AG09309 (cell line): ENCODE measurements at regions not wholly inside any gene's neighbourhood (a gene's known extent, or its start where the extent isn't known, plus 50 kb on each side); places are given as distances from the start of the nearest gene placed in this dataset.
"Not testable (repeated sequence)": the region's sequence is repeated elsewhere in the genome, so short reads cannot be mapped to it uniquely, and the experiment has no call there.

Experiments used
- DNase-seq: peaks from one replicate; pipeline ENCODE4 v3.0.0-alpha.2; 2010; ENCODE audit warnings: low read depth
- H3K4me3 ChIP-seq: 2 replicates; pipeline ENCODE4 v1.5.1; 2011; ENCODE audit warnings: mild to moderate bottlenecking, low read depth, low read length, moderate library complexity; ENCODE audit not compliant: control insufficient read depth
- TF ChIP-seq, protein P1 (sequence below): IDR thresholded peaks from 2 replicates; pipeline ENCODE4 v1.5.1; 2011; ENCODE audit warnings: mild to moderate bottlenecking, low read depth, low read length, inconsistent platforms; ENCODE audit not compliant: insufficient read depth, control insufficient read depth; ENCODE audit errors: missing control alignments

DNA sequence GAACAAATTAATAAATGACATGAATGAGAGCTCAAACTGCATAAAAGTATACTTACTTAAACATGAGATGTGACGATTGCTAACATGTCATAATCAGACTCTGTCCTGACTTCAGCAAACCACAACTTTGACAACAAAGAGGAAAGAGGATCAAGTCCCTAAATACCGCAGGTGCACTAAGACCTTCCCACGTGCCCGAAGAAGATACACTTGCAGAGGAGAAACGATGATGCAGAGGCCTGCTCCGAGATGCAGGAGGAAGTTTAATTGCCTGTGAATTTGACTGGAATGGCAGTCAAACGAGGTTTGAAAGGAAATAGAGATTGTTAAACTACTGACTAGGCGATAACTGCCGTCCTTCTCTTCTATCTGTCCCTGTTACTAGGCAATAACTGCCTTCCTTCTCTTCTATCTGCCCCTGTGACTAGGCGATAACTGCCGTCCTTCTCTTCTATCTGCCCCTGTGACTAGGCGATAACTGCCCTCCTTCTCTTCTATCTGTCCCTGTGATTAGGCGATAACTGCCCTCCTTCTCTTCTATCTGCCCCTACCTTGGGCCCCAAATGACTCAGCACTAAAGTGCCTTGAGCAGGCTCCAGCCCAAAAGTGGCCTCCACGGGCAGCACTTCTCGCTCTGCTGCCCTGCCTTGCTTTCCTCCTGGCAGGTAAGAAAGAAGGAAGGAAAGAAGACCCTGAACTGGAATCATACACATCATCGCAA lies 2226.0 kb upstream of the DEFB115 start:
- not testable (repeated sequence) for H3K4me3 ChIP-seq, DNase-seq

DNA sequence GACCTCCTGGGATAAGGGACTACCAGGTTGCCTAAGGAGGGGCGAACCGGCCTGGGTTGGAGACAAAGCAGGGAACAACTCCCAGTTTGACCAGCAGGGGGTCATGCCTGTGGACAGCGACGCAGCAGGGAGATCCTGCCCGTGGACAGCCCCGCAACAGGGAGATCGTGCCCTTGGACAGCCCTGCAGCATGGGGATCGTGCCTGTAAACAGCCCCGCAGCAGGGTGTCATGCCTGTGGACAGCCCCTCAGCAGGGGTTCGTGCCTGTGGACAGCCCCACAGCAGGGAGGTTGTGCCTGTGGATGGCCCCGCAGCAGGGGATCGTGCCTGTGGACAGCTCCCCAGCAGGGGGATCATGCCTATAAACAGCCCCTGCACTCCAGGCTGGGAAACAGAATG lies 2213.2 kb upstream of the DEFB115 start:
- DNase-seq, H3K4me3 ChIP-seq: not testable (repeated sequence)

DNA sequence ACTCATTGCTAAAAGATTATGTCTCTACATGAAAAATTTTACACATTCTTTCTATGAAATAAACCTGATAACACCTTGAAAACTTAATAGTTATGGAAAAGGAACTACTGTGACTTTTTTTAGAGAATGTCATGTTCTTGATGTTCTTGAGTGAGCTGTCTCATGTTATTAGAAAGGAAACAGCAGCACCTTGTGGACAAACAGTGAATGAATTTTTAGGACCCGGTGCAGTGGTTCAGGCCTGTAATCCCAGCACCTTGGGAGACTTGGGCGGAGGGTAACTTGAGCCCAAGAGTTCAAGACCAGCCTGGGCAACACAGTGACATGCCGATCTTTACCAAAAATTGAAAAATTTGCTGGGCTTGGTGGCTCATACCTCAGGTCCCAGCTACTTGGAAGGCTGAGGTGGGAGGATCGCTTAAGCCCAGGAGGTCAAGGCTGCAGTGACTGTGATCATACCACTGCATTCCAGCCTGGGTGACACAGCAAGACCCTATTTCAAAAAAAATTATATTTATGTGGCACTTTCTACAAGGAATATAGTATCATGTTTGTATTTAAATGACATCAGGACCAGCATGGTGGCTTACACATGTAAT lies 2207.4 kb upstream of the DEFB115 start:
- not testable (repeated sequence) for H3K4me3 ChIP-seq, DNase-seq

DNA sequence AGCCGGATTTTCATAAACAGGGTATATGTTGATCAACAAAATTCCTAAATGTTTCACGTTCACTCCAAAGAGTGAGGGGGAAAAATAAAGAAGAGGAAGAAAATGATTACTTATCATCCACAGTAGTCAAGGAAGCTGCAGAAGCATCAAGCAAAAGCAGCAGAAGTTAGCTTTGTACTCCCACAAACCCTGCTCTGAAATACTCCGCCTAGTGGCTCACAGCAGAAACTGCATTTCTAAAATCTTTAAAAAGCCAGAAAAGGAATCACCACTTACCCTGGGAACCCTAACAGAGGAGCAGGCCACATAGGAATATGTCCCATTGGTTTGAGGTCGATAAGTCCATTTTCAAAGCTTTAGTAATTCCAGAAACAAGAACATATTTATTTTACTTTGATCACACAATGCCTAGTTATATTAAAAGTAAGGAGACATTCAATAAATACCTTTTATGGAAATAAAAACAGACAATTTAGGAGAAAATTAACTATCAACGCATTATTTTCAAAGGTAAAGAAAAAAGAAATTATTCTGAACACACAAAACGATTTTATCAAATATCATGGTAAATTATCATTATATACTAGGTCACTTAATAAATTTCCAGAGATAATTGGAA lies 2199.5 kb upstream of the DEFB115 start:
- TF ChIP-seq, protein P1, sequence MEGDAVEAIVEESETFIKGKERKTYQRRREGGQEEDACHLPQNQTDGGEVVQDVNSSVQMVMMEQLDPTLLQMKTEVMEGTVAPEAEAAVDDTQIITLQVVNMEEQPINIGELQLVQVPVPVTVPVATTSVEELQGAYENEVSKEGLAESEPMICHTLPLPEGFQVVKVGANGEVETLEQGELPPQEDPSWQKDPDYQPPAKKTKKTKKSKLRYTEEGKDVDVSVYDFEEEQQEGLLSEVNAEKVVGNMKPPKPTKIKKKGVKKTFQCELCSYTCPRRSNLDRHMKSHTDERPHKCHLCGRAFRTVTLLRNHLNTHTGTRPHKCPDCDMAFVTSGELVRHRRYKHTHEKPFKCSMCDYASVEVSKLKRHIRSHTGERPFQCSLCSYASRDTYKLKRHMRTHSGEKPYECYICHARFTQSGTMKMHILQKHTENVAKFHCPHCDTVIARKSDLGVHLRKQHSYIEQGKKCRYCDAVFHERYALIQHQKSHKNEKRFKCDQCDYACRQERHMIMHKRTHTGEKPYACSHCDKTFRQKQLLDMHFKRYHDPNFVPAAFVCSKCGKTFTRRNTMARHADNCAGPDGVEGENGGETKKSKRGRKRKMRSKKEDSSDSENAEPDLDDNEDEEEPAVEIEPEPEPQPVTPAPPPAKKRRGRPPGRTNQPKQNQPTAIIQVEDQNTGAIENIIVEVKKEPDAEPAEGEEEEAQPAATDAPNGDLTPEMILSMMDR = peak; percentile 45
- not testable (repeated sequence) for DNase-seq, H3K4me3 ChIP-seq

DNA sequence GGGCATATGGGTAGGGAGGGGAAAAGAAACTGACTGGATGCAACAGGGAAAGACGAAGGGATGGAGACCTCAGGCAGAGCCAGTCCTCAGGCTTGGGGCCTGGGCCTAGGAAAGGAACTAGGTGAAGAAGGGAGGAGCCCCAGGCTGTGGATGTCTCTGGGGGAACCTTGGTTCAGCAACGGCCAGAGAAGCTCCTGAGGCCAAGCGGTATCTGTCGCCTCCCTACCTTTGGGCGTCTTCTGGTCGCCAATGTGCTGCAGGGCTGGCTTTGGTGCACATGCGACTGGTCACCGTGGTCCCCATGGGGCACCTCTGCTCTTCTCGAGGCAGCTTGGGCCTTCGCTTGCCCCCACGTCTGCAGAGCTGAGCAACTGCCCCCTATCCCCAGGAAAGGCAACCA lies 2195.0 kb upstream of the DEFB115 start:
- not testable (repeated sequence) for DNase-seq, H3K4me3 ChIP-seq

DNA sequence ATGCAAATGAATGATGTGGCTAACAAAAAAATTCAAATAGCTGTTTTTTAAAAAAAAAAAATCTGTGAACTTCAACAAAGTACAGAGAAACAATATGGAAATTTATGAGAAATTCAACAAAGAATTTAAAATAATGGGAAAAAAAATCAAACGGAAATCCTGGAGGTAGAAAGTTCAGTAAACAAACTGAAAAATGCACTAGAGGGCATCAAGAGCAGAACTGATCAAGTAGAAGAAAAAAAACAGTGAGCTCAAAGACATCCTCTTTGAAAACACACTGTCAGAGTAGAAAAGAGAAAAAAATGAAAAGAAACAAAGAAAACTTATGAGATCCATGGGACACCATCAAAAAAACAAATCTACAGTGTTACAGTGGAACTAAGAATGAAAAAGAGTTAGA lies 2191.1 kb upstream of the DEFB115 start:
- not testable (repeated sequence) for DNase-seq, H3K4me3 ChIP-seq

DNA sequence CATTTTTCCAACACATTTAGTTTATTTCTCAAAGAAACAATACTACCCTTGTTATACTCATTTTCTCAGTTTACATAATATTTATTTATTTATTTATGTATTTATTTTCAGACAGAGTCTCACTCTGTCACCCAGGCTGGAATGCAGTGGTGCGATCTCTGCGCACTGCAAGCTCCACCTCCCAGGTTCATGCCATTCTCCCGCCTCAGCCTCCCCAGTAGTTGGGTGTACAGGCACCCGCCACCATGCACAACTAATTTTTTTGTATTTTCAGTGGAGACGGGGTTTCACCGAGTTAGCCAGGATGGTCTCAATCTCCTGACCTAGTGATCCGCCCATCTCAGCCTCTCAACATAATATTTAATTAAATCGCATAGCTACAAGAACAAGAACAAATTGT lies 2183.8 kb upstream of the DEFB115 start:
- not testable (repeated sequence) for H3K4me3 ChIP-seq, DNase-seq

DNA sequence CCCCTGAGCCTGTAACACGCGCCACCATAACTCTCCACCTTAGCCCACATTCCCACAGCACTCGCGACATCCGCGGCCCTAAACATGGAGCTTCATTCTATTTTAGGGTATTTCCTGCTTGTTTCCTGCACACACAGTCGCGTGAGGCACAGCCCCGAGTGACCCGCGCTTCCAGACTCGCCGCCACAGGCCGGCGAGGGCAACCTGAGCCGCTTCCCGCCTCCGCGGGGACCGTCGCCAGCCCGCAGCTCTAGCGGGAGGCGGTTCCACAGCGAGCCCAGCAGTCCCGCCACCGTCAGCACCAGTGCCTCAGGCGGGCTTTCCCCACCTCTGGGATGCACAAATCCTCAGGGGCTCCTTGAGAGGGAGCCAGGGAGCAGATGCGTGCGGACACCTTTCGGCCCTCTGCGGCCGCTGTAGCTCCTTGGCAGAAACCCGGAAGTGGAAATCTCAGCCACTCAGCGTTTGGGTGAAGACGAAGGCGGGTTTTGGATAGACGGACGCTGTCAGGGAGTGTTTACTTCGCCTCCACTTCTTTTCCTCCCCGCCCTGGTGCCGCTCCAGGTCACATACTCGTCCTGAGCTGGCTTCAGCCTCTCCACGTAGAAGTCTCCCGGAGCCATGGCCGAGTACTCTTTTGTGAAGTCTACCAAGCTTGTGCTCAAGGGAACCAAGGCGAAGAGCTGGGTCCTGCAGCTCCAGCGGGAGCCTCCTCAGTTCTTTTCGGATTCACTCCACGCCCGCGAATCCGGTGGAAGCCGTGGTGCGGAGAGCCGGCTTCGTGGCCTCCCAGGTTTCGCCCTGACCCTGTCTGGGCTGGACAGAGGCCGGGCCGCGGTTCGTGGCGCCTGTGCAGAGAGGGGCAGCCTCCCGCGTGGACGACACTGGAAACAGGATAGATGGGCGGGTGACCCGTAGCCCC lies 2177.4 kb upstream of the DEFB115 start:
- H3K4me3 ChIP-seq = peak overlapping the region; percentile 42
- DNase-seq = peak; percentile 14

DNA sequence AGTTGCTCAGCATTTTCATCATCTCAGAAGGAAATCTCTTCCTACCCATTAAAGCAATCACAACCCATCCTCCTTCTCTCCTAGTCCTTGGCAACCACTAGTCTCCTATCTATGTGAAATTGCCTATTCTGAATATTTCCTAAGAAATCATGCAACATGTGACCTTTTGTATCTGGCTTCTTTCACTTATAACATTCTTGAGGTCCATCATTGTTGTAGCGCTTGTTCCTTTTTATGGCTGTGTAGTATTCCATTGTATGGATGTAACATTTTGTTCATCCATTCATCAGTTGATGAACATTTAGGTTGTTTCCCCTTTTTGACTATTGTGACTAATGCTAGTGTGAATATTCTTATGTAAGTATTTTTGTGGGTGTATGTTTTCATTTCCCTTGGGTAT lies 2175.8 kb upstream of the DEFB115 start:
- DNase-seq, H3K4me3 ChIP-seq: not testable (repeated sequence)

More for the DNA sequence above, 2177.4 kb upstream of the DEFB115 start:
- TF ChIP-seq, protein P1 = no peak

DNA sequence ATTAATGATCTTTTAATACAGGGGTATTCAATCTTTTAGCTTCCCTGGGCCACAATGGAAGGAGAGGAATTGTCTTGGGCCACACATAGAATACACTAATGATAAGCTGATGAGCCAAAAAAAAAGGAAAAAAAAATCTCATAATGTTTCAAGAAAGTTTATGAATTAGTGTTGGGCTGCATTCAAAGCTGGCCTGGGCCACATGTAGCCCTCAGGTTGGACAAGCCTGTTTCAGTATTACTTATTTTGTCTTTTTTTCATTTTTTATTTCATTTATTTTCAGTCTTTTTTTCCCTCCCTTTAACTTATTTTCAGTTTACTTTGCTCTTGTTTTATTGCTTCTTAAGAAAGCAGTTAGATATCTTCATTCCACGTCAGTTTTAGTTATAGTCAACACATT lies 2171.8 kb upstream of the DEFB115 start:
- H3K4me3 ChIP-seq = no peak overlapping the region
- TF ChIP-seq, protein P1 = no peak
- no peak for DNase-seq

DNA sequence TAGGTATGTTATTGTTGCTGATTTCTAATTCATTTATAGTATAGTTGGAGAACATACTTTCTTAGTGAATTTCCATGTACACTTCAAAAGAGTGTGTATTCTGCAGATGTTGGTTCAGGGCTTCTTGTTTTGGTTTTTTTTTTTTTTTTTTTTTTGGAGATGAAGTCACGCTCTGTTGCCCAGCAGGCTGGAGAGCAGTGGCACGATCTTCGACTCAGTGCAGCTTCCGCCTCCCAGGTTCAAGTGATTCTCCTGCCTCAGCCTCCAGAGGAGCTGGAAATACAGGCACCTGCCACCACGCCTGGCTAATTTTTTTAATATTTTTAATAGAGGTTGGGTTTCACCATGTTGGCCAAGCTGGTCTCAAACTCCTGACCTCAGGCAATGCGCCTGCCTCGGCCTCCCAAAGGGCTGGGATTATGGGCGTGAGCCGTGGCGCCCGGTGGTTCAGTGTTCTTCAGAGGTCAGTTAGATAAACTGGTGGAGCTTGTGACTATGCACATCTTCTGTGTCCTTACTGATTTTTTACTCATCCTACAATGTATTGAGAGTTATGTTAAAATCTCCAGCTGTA lies 2171.2 kb upstream of the DEFB115 start:
- H3K4me3 ChIP-seq, DNase-seq: not testable (repeated sequence)
